NCI-H2196 (cell line): ENCODE measurements at regions not wholly inside any gene's neighbourhood (a gene's known extent, or its start where the extent isn't known, plus 50 kb on each side); places are given as distances from the start of the nearest gene placed in this dataset.
"Not testable (repeated sequence)": the region's sequence is repeated elsewhere in the genome, so short reads cannot be mapped to it uniquely, and the experiment has no call there.

Experiments used
- DNase-seq: peaks from one replicate; lab custom pipeline; 2025; ENCODE audit not compliant: unreplicated experiment; lab: John Stamatoyannopoulos, UW

- DNase-seq: no peak
These were observed 1709.0 kb upstream of the WWC1 start for GRCh38 chr5:166582416-166582815.

DNA sequence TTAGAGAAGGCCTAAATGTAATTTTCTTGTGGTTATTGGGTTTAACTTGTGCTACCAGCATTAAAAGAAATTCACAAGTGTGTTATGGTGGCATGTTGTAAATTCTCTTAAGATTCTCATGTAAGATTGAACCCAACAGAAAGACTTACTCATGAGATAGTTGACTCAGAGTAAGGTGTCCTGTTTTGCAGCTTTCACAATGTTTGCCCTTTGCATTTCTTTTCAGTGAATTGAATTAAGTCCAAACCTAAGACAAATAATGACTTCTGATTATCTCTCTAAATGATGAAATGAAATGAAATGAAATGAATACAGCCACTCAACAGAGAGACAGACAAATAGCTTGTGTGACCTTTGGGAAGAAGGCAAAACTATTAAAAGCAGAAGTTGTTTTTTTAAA is 1696.9 kb upstream of the WWC1 start:
- DNase-seq: no peak

DNA sequence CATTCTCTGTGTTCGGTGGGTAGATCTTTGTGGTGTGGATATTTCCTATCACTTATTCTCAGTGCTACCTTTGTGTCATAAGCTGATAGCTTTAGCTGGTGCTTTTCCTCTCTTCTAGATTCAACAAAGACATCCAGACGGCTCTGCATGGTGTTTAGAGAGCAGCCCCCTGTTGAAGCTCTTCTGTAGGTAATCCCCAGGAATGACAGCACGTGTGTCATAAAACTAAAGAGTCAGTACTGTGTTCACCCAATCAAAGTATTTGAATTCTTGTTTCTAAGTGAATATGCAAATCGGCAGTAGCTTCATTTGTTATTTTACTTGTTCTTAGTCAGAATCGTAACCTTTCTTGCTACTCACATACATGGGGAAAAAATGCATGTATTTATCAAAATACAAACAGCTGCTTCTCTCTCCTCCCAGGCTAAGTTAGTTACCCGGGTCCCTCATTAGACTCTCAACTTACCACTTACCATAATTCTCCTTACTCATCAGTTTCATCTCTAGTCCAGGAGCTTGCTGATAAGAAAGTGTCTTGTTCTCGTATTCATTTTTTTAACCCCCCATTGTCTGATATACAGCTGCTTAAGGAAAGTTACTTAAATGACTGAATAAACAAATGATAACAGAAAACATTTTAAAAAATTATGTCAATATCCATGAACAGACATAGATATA is 1696.0 kb upstream of the WWC1 start:
- no peak for DNase-seq

DNA sequence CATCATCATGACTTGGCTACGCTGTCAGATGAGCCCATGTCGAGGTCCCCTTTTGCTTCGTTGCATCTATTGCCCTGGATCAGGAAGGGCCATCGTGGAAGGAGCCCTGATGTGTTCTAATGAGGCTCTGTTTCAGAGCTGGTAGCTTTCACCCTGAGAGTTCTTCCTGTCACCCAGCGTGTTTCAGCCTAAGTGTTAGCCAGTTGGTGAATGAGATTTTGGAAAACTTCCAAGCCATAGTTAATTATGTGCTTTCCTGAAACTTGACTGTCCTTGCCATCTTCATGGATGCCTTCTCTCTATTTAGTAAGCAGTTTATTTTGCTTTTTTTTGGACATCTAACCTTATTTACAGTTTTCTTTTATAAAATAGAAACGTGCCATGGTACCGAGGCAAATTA is 1695.4 kb upstream of the WWC1 start:
- DNase-seq: no peak

DNA sequence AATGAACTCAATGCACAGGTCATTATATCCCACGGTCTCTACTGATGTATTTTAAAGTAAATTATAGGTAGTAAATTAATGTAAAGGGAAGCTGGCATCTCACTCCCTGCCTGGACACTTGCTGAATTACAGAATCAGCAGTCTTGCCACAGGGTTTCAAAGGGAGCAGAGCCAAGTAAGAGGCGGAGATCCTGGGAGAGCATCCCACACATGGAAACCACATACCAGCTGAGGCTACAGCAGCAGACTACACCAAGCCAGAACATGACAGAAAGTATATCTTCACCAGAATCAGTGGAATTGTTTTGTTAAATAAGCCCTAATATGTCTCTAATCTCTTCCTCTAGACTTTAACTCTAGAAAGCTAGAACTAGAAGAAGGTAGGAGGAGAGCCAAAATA is 1689.2 kb upstream of the WWC1 start:
- no peak for DNase-seq

DNA sequence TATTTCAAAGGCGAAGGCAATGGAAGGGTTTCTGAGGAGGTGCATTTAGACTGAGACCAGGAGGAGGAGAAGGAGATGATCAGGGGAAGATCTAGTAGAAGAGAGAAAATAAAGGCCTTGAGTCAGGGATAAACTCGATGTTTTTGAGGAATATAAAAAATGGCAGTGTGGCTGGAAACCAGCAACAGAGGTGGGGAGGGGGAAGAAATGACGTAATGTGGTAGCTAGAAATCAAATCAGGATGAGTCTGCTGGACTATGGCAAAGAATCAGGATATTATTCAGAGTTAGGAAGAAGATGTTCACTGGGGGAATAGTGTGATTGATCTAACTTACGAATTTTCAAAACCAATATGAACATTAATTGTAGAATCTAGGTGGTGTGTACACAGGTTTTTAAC is 1673.9 kb upstream of the WWC1 start:
- no peak for DNase-seq

- DNase-seq: no peak
These were observed 1672.9 kb upstream of the WWC1 start for GRCh38 chr5:166618526-166618925.

DNA sequence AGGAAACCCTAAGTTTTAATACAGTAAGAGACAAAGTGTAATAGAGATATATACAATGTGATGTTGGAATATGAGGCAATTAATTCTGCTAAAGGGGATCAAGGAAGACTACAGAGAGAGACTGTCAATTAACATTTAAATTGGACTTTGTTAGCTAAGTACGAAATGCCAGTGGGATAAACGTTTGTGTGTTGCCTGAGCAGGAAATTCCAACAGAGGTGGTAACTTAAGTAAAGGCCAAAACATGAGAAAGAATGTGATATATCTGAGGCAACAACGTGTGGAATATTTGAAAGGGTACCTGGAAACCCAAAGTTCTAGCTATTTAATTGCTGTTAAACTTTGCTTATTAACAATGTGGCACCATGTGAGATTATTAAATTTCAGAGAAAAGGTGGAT is 1666.9 kb upstream of the WWC1 start:
- DNase-seq: no peak

DNA sequence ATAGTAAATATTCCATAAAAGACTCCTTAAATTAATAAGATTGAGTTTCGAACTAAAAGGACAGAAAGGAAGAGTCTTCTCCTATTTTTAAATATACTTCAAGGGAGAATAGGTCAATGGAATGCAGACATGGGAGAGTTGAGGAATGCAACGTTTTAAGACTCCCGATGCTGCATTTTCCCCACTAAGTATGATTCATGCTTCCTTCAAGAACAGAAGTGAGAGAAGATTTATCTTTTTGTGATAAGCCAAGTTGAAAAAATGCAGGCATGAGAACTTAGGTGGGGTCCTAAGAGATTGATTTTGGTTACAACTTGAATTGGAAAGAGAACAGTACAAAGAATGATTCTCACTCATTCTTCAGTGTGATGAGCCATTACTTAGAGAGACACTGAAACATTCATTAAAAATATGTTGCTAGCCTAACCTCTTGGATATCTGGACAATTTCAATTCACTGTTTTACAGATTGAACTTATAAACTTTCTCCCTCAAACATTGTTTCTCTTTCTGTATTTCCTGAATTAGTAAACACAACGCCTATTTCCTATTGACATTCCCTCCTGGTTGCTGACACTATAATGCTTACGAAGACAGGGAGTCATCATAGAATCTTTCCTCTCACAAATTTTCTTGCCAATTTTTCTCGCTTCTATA is 1666.1 kb upstream of the WWC1 start:
- no peak for DNase-seq

- DNase-seq: no peak
These were observed 1654.2 kb upstream of the WWC1 start for GRCh38 chr5:166637295-166637694.

DNA sequence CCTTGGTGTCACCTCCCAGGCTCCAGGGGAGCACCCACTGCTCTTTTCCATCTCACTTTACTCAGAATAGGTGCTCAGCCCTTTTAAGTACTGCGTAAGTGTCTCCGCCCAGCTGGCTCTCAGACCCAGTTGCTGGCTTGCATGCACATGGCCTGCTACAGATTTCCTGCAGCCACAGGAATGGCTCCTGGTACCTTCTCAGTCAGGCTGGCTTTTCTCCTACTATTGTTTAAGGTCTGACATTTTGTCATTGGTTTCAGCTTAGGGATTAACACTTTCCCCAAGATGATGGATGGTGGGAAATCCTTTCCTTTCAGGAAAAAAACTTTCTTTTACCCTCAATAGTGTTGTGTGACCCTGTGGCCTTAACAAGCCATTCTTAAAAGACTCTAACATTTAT is 1652.3 kb upstream of the WWC1 start:
- no peak for DNase-seq

DNA sequence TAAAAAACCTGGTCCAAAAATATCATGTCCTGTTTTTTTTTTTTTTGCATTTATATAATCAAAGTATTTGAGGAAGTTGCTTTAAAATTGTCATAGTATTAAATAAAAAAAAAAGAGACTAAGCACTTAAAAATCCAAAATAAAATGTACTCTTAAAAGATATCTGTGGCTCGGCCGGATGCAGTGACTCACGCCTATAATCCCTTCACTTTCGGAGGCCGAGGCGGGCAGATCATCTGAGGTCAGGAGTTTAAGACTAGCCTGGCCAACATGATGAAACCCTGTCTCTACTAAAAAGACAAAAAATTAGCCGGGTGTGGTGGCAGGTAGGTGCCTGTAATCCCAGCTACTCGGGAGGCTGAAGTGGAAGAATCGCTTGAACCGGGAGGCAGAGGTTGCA is 1651.3 kb upstream of the WWC1 start:
- DNase-seq: not testable (repeated sequence)

DNA sequence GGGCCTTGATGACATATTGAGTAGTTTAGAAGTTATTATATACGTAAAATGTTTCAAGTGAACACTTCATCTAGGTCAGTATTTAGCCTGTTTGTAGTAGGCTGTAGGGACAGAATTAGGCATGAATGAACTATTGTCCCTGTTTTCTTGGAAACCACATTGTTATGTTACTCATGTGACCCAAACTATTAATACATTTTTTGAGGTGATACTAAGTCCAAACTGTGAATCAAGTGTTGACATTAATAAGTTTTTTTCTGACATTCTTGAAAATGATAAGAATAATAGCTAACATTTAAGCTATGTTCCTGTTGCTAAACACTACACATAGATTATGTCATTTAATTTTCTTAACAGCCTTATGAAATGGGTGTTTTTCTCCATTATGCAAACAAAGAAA is 1642.7 kb upstream of the WWC1 start:
- DNase-seq: no peak

- DNase-seq: no peak
These were observed 1641.8 kb upstream of the WWC1 start for GRCh38 chr5:166649676-166650075.

GRCh38 chr5:166651234-166651633 is 1640.2 kb upstream of the WWC1 start:
- no peak for DNase-seq

GRCh38 chr5:166671811-166672210 is 1619.6 kb upstream of the WWC1 start:
- DNase-seq: no peak

DNA sequence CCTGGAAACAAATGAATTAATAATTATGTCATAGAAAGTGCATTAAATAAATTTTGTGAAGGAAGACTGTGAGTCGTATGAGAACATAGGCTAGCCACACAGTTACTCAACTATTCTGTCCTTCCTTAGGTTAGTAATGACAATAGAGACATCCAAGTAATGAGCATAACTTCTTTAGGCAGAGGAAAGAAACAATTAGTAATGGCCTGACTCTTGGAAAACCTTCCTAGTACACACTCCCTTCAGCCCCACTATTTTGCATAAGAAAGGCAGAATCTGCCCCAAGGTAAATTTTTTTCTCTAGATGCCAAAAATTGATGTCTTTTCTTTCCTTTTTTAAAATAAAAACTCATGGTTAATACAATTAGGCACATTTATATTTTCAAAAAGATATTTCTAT is 1619.0 kb upstream of the WWC1 start:
- no peak for DNase-seq

GRCh38 chr5:166677891-166678290 is 1613.6 kb upstream of the WWC1 start:
- DNase-seq: no peak

DNA sequence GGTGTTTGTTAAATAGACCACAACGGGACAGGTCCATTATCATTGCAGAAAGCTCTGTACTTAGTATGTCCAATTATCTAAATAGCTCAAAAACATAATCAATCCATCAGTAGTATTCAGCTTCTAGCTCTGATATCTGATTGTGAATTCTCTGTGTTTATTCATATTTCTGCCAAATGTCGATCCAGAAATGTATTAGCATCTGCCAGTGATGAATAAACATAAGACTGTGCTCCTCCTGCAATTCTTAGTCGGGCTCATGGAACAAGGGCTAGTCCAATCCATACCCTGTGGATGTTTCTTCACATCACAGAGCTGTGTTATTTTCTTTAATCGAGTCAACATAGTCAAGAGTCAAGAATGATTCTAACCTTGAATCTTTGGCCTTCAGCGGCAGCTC is 1612.1 kb upstream of the WWC1 start:
- no peak for DNase-seq

DNA sequence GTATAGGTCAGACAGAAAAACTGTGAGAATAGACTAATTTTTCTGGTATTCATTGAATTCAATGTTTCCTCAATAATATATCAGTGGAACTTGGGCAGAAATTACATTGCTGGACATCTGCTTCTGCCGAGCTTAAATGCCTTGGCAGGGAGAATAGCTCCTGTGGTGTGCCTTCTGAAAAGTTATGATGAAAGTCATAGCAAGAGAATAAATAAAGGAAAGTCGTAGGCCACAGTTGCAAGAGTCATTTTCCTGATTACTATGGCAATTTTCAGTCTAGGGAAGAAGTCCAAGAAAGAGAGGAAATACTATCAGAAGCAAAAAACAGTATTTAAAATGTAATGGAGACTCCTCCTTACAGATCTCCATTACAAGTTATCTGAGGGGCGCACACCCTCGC is 1596.1 kb upstream of the WWC1 start:
- no peak for DNase-seq

DNA sequence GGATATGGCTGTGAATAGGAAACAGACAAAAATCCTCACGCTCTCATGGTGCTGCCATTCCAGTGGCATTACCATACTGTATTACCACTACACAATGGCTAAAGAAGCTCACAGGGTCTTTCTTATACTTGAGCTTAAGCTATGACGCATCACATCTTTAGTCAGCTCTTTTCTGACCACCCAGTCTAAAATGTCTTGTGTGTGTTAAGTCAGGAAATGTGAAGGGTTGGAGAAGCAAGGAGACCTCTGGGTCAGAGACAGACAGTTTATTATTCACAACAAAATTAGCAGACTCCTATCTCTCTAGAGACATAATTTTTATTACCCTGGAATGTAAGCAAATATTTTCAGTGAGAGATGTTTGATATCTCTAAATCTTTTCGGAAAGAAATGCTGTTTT is 1583.2 kb upstream of the WWC1 start:
- no peak for DNase-seq

DNA sequence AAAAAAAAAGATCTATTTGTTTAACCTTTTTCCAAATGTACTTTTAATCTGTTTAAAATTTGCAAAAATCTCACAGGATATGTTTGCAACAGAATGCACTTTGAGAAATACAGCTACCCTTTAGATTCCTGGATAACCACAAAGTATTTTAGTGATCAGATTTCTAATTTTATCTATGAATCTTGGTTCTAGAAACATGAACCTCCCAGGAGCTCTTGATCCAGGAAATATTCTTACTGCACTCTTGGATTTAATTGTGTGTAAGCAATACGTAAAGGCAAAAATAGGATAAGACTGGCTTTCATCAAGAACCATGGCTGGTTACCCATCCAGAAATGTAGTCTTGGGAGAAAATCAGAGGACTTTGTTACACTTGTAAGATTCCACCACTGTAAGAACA is 1581.8 kb upstream of the WWC1 start:
- no peak for DNase-seq

- DNase-seq: no peak
These were observed 1581.2 kb upstream of the WWC1 start for GRCh38 chr5:166710271-166710670.
